Vagina (tissue), 2 donors: ENCODE measurements at regions not wholly inside any gene's neighbourhood (a gene's known extent, or its start where the extent isn't known, plus 50 kb on each side); places are given as distances from the start of the nearest gene placed in this dataset.

Source experiments
- DNase-seq, 2 donors: peaks; one replicate each; pipeline ENCODE4 v3.0.0-alpha.2; 2017; ENCODE audit errors: extremely low spot score in 2 of 2
- H3K27ac ChIP-seq: fragments of 200-600 bp; sonication (generic); one replicate; pipeline ENCODE4 v1.5.1; 2019
- H3K27me3 ChIP-seq: fragments of 200-600 bp; sonication (generic); one replicate; pipeline ENCODE4 v1.5.1; 2019
- H3K36me3 ChIP-seq, 2 donors: fragments of 200-600 bp; sonication (generic); one replicate each; pipeline ENCODE4 v1.5.1; 2017 to 2019
- H3K4me1 ChIP-seq: fragments of 200-600 bp; sonication (generic); one replicate; pipeline ENCODE4 v1.5.1; 2019
- H3K4me3 ChIP-seq, 2 donors: fragments of 200-600 bp; sonication (generic); 1 replicate in 1 of 2; 2 replicates in 1 of 2; pipeline ENCODE4 v1.5.1; 2016 to 2019
- H3K9me3 ChIP-seq: fragments of 200-600 bp; sonication (generic); one replicate; pipeline ENCODE4 v1.5.1; 2019
- CTCF ChIP-seq, 3 experiments: fragments of 450-650 bp in 2 of 3; fragments of 200-600 bp in 1 of 3; sonication (generic) in 1 of 3; IDR thresholded peaks; one replicate each; pipeline ENCODE4 v1.5.1; 2017 to 2019; ENCODE audit warnings: antibody characterized with exemption in 3 of 3, mild to moderate bottlenecking in 2 of 3, moderate library complexity in 2 of 3
- POLR2A ChIP-seq, 2 donors: fragments of 450-650 bp; IDR thresholded peaks; one replicate each; pipeline ENCODE4 v1.6.1; 2017; ENCODE audit warnings: antibody characterized with exemption in 2 of 2, mild to moderate bottlenecking in 2 of 2, moderate library complexity in 2 of 2
- POLR2AphosphoS5 ChIP-seq, 2 donors: sonication (generic); formaldehyde crosslinking; IDR thresholded peaks; one replicate each; pipeline ENCODE4 v1.9.0; 2017; ENCODE audit warnings: antibody characterized with exemption in 2 of 2, mild to moderate bottlenecking in 2 of 2, low read depth in 1 of 2; ENCODE audit not compliant: insufficient read depth in 1 of 2
- intact Hi-C: fragments of 100-400 bp; cut with DNase I; formaldehyde crosslinking; loops from one replicate; pipeline ENCODE4 v1.15.1; 2023

GRCh38 chr7:34449765-34450164 lies 208.3 kb upstream of the NPSR1 start:
- DNase-seq: no peak
- no peaks in the 10 kb centered on the region for H3K4me1 ChIP-seq
- TF ChIP-seq POLR2AphosphoS5 (IDR thresholded peaks at IDR 0.05; ENCODE audit: insufficient read depth in 1 of 2, low read depth in 1 of 2) (no peak), CTCF (IDR thresholded peaks at IDR 0.05) (no peak), POLR2A (IDR thresholded peaks at IDR 0.05) (no peak)
- H3K27ac ChIP-seq: no peak overlapping the region
- no peaks in the 10 kb centered on the region for H3K36me3 ChIP-seq
- H3K4me3 ChIP-seq: no peak overlapping the region
- no peaks in the 10 kb centered on the region for H3K9me3 ChIP-seq
- intact Hi-C loops: no loop called here
- H3K27me3 ChIP-seq: no peaks in the 10 kb centered on the region

GRCh38 chr7:34451183-34451582 lies 206.8 kb upstream of the NPSR1 start:
- H3K36me3 ChIP-seq: no peaks in the 10 kb centered on the region
- no peaks in the 10 kb centered on the region for H3K4me1 ChIP-seq
- H3K27me3 ChIP-seq: no peaks in the 10 kb centered on the region
- intact Hi-C loops: no loop called here
- no peaks in the 10 kb centered on the region for H3K9me3 ChIP-seq
- no peak for TF ChIP-seq CTCF (IDR thresholded peaks at IDR 0.05)
- TF ChIP-seq POLR2A (IDR thresholded peaks at IDR 0.05): no peak
- no peak for TF ChIP-seq POLR2AphosphoS5 (IDR thresholded peaks at IDR 0.05; ENCODE audit: insufficient read depth in 1 of 2, low read depth in 1 of 2)
- DNase-seq: no peak
- no peak overlapping the region for H3K27ac ChIP-seq
- no peak overlapping the region for H3K4me3 ChIP-seq

GRCh38 chr7:34451923-34452322 lies 206.1 kb upstream of the NPSR1 start:
- Histone ChIP-seq H3K27me3 (no peaks in the 10 kb centered on the region), H3K9me3 (no peaks in the 10 kb centered on the region), H3K27ac (no peak overlapping the region), H3K36me3 (no peaks in the 10 kb centered on the region), H3K4me1 (no peaks in the 10 kb centered on the region), H3K4me3 (no peak overlapping the region)
- no peak for DNase-seq
- no peak for TF ChIP-seq POLR2AphosphoS5 (IDR thresholded peaks at IDR 0.05; ENCODE audit: insufficient read depth in 1 of 2, low read depth in 1 of 2)
- TF ChIP-seq POLR2A (IDR thresholded peaks at IDR 0.05): no peak
- TF ChIP-seq CTCF (IDR thresholded peaks at IDR 0.05): no peak
- intact Hi-C loops: no loop called here

GRCh38 chr7:34452363-34452762 lies 205.7 kb upstream of the NPSR1 start:
- Histone ChIP-seq H3K27ac (no peak overlapping the region), H3K36me3 (no peaks in the 10 kb centered on the region)
- TF ChIP-seq POLR2AphosphoS5 (IDR thresholded peaks at IDR 0.05; ENCODE audit: insufficient read depth in 1 of 2, low read depth in 1 of 2) (no peak), POLR2A (IDR thresholded peaks at IDR 0.05) (no peak), CTCF (IDR thresholded peaks at IDR 0.05) (no peak)

GRCh38 chr7:34453150-34453549 lies 204.9 kb upstream of the NPSR1 start:
- Histone ChIP-seq H3K27ac (no peak overlapping the region), H3K27me3 (no peaks in the 10 kb centered on the region), H3K4me3 (no peak overlapping the region), H3K9me3 (no peaks in the 10 kb centered on the region), H3K4me1 (no peaks in the 10 kb centered on the region), H3K36me3 (no peaks in the 10 kb centered on the region)
- no peak for TF ChIP-seq POLR2AphosphoS5 (IDR thresholded peaks at IDR 0.05; ENCODE audit: insufficient read depth in 1 of 2, low read depth in 1 of 2)
- no peak for TF ChIP-seq CTCF (IDR thresholded peaks at IDR 0.05)
- TF ChIP-seq POLR2A (IDR thresholded peaks at IDR 0.05): no peak
- intact Hi-C loops: no loop called here
- no peak for DNase-seq

More at GRCh38 chr7:34452363-34452762, 205.7 kb upstream of the NPSR1 start:
- intact Hi-C loops: no loop called here
- Histone ChIP-seq H3K4me3 (no peak overlapping the region), H3K9me3 (no peaks in the 10 kb centered on the region), H3K4me1 (no peaks in the 10 kb centered on the region), H3K27me3 (no peaks in the 10 kb centered on the region)
- DNase-seq: no peak
